LoVo (cell line): ENCODE measurements at regions not wholly inside any gene's neighbourhood (a gene's known extent, or its start where the extent isn't known, plus 50 kb on each side); places are given as distances from the start of the nearest gene placed in this dataset.

ENCODE experiments used
- DNase-seq: peaks from one replicate; pipeline ENCODE4 v3.0.0-alpha.2; 2016; ENCODE audit warnings: low spot score

GRCh38 chr7:94054130-94054529 is 50.0 kb upstream of the BET1 start:
- no peak for DNase-seq

DNA sequence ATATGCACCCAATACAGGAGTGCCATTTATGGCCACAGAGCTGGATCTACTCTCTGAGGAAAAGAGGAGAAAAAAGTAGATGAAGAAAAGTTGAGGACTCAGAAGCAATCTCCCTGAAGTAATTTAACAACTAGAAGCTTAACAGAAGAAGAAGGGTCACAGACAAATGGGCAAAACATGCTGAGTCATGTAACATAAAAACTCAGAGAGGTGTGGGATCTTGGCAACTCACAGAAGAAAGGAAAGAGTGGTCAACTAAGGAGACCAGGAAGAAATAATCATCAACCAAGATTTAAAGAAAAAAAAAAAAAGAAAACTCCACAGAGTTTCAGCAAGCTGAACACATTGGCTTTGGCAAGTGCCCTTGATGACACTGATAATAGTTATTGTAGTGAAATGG is 51.8 kb upstream of the BET1 start:
- DNase-seq: no peak

GRCh38 chr7:94056796-94057207 is 52.6 kb upstream of the BET1 start:
- DNase-seq: no peak

- no peak for DNase-seq
Observed at GRCh38 chr7:94057955-94058354, 53.8 kb upstream of the BET1 start.

- no peak for DNase-seq
Observed at GRCh38 chr7:94059746-94060145, 55.6 kb upstream of the BET1 start.

GRCh38 chr7:94060752-94061151 is 56.6 kb upstream of the BET1 start:
- DNase-seq: no peak

DNA sequence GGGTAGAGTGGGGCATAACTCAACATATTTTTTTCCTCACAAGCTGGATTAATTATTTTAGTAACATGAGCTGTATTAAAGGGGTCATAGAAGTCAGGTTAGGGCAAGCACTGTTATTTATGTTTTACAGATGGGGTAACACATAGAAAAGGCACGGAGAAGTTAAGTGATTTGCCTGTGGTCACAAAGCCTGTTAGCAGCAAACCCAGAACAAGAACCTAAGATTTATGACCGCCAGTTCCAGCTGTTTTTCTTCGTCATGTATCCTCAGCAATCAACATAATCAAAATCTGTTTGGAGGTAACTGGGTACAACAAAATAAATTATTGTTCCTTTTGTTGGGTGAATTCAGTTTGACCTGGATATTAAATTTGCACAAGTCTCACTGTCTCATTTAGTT is 57.2 kb upstream of the BET1 start:
- DNase-seq: no peak

GRCh38 chr7:94062372-94062771 is 58.2 kb upstream of the BET1 start:
- DNase-seq: no peak

GRCh38 chr7:94064541-94065191 is 60.5 kb upstream of the BET1 start:
- DNase-seq: no peak

- DNase-seq: no peak
Observed at GRCh38 chr7:94067047-94067446, 62.9 kb upstream of the BET1 start.

- no peak for DNase-seq
Observed at GRCh38 chr7:94067506-94067905, 63.4 kb upstream of the BET1 start.

GRCh38 chr7:94069162-94069739 is 65.1 kb upstream of the BET1 start:
- DNase-seq: no peak

GRCh38 chr7:94080551-94080950 is 76.4 kb upstream of the BET1 start:
- DNase-seq: no peak

DNA sequence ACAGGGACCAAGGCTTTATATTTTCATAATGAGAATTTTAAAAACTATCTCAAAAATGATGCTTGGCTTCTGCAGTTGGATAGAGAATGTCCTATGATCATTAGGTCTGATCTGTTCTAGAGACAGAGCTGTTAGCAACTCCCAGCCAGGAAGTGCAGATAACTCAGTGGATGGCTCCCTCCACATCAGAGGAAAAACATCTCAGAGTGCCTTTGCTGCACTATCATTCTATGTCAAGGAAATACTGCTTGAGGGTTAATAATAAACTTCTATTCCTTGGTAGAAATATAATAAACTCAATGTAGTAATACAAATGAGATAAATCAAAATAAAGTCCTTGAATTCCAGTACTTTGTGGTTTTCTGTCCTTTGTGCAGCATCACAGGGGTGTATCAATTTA is 78.0 kb upstream of the BET1 start:
- DNase-seq: no peak

DNA sequence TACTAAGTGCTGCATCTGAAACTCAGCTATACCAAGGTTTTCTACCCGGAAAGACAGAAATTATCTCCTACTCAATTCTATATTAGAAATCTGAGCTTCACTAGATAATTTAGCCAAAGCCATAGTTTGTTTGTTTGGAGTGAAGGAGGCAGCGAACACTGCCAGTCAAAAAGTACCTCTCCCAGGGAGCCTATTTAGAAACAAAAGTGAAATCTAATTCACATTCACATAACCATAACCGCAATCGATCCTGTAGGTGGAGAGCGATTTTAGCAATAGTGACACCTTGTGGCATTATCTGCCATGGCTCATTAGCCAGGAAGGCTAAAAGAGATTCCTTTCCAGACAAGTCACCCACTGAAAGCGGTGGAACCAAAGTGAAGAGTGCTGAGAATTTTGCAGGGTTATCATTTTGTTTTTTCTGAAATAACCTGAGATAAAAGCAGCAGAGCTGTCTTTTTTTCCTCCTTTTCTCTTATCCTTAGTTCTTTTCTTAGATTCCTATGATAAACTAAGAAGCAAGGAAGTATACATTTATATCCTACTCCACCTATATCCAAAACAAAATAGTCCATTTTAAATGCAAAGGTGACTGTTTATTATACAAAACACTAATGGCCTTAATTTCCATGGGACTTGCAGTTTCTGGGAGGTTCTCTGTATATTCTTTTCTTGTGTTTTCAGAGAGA is 83.7 kb upstream of the BET1 start:
- DNase-seq: peak; percentile 85

- no peak for DNase-seq
Observed at GRCh38 chr7:94088560-94088959, 84.4 kb upstream of the BET1 start.

- DNase-seq: no peak
Observed at GRCh38 chr7:94089806-94090205, 85.7 kb upstream of the BET1 start.

GRCh38 chr7:94092980-94093379 is 88.8 kb upstream of the BET1 start:
- DNase-seq: no peak

GRCh38 chr7:94094298-94094697 is 90.1 kb upstream of the BET1 start:
- DNase-seq: no peak

DNA sequence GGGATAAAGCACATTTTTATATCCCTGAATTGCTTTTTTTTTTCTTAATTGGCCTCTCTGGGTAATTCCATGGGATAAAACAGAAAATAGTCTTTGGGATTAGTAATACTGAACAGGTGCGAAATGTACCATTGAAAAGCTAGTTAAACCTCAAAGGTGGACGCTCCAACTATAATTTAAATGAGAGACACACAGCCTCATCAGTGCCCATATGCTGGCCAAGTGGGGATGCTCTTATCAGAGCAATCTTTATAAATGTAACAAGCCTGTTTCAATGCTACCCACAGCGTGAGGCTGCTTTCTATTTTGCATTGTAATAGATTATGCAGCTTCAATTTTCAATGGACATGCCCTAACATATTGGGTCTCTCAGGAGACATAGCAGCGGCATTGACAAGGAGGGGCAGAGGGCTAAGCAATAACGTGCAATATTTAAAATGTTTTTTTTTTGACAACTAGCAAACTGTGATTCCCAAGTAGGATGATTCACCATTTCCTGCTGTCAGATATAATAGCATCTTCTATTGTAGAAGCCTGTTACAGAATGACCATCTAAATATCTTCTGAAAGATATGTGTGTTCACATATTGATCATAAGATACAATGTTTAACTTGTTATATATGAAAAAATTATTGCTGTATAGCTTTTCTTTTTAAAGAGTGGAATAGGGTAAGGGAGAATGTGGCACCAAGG is 91.3 kb upstream of the BET1 start:
- DNase-seq: no peak

DNA sequence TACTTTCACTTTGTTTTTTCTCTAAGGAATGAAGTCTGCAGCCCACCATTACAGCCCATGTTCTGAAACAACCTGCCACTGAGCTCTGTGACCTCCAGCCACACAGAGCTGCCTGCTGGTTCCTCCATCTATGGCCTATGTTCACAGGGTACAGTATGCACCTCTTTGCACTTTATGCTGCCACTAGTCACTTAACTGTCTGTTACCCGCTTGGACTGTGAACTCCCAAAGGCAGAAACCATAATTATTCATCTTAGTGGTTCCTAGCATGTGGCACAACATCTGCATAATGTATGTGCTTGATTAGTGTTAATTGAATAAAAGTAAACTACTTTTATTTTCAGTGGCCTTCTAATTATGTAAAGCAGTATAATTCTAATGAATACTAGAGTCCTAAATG is 95.5 kb upstream of the BET1 start:
- DNase-seq: no peak

GRCh38 chr7:94100723-94101345 is 96.7 kb upstream of the BET1 start:
- no peak for DNase-seq

DNA sequence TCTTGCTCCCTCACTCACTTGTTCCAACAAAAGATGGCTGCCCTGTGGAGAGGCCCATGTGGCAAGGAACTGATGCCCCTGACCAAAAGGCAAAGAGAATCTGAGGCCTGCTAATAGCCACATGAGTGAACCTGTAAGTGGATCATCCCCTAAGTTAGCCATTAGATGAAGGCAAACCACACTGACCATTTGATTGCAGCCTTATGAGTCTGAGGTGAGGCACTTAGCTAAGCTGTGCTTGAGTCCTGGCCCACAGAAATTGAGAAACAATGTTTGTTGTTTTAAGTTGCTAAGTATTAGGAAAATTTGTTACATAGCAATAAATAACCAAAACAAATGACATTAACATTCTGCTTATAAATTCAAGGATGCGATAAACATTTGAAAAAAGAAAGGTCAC is 100.1 kb upstream of the BET1 start:
- no peak for DNase-seq
